GM12873 (cell line): ENCODE measurements at regions not wholly inside any gene's neighbourhood (a gene's known extent, or its start where the extent isn't known, plus 50 kb on each side); places are given as distances from the start of the nearest gene placed in this dataset.

Experiments used
- CTCF ChIP-seq: IDR thresholded peaks from 2 replicates; pipeline ENCODE4 v1.5.1; 2012; ENCODE audit warnings: low read depth, mild to moderate bottlenecking, moderate library complexity, low read length, control low read depth; ENCODE audit not compliant: insufficient read depth; ENCODE audit errors: missing control alignments

DNA sequence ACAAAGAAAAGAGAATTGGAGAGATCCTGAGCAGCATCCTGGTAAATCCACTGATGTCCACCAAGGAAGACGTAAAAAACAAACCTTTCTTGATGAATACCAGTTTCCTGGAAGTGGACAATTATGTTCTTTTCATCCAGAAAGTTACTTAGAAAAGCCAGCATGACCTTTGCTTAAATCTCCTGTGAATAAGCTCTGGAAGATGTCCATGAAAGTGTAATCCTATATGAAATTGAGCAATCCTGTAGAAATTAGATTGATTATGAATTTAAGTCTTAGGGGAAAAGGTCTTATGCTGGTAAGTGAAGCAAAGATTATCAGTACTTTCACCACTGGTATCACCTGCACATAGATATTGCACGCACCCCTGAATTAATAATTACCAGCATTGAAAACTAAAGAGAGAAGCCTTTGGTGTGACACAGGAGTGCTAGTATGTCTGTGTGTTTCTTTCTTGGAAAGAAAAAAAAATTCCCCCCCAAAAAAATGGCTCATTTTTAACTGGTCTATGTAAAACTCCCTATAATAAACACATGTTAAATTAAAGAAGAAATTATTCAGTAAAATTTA, 164.5 kb upstream of the LHX8 start:
- TF ChIP-seq CTCF, result no peak

DNA sequence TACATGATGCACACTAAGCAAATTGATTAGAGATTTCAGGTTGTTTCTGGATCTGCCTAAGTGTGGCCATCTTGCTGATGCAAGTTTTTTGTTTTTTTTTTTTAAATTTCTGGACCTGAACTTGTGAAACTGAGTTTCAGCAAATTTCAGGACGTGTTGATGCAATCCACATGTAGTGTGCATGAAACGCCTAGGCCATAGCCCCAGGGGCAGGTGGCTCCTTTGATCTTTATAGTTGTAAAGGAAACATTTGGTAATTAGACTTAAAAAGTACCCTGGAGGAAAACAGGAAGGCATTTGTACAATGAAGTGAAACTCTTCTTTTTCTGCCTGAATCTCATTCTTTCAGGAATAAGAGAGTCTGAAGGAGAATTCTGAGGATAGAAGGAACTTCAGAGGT, 162.2 kb upstream of the LHX8 start:
- no peak for TF ChIP-seq CTCF

GRCh38 chr1:74976491-74976890, 157.7 kb upstream of the LHX8 start:
- no peak for TF ChIP-seq CTCF

- no peak for TF ChIP-seq CTCF
Observed at GRCh38 chr1:74995821-74996220, 138.4 kb upstream of the LHX8 start.

- no peak for TF ChIP-seq CTCF
Observed at GRCh38 chr1:75010547-75010946, 123.6 kb upstream of the LHX8 start.

DNA sequence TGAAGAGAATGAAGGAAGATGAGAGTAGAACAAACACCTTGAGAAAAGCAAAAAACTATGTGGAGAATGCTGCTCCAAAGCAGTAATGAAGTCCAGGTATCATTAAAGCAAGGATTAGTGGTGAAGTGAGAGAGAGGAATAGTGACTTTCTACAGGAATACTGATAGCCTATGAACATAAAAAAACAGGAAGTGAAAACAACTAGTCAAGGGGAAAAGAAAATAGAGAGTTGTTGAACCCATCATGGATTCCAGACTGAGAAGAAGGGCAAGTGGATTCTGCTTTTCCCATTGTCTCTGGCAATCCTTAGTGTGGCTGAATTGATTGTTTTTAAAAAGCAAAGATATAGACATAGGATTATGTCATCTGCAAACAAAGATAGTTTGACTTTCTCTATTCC, 119.9 kb upstream of the LHX8 start:
- TF ChIP-seq CTCF, result no peak

- TF ChIP-seq CTCF, result no peak
Observed at GRCh38 chr1:75023005-75023404, 111.2 kb upstream of the LHX8 start.

GRCh38 chr1:75034376-75034775, 99.8 kb upstream of the LHX8 start:
- no peak for TF ChIP-seq CTCF
